DOHH2 (cell line): ENCODE measurements at regions not wholly inside any gene's neighbourhood (a gene's known extent, or its start where the extent isn't known, plus 50 kb on each side); places are given as distances from the start of the nearest gene placed in this dataset.

Experiments
- H3F3A ChIP-seq: fragments of 200-600 bp; sonication (generic), shearing (Covaris generic); 2 replicates; pipeline ENCODE4 v1.6.0; 2016; ENCODE audit warnings: antibody characterized with exemption, mild to moderate bottlenecking; ENCODE audit not compliant: control insufficient read depth, insufficient read depth
- H3K27ac ChIP-seq: fragments of 200-600 bp; sonication (generic); 2 replicates; pipeline ENCODE4 v1.5.1; 2014; ENCODE audit warnings: low read depth, mild to moderate bottlenecking, low read length, moderate library complexity
- H3K27me3 ChIP-seq: fragments of 200-600 bp; sonication (generic); 2 replicates; pipeline ENCODE4 v1.6.1; 2014; ENCODE audit warnings: mild to moderate bottlenecking, low read length, mixed read lengths; ENCODE audit not compliant: control insufficient read depth
- H3K36me3 ChIP-seq: fragments of 200-600 bp; sonication (generic); 2 replicates; pipeline ENCODE4 v1.6.1; 2014; ENCODE audit warnings: mild to moderate bottlenecking, low read length, moderate library complexity, mixed read lengths; ENCODE audit not compliant: control insufficient read depth
- H3K4me1 ChIP-seq: fragments of 200-600 bp; sonication (generic); 2 replicates; pipeline ENCODE4 v1.6.1; 2014; ENCODE audit warnings: mild to moderate bottlenecking, low read length, mixed read lengths; ENCODE audit not compliant: control insufficient read depth
- H3K4me2 ChIP-seq: fragments of 200-600 bp; sonication (generic); 2 replicates; pipeline ENCODE4 v1.6.0; 2014; ENCODE audit warnings: mild to moderate bottlenecking, low read length, moderate library complexity
- H3K4me3 ChIP-seq: fragments of 200-600 bp; sonication (generic); 2 replicates; pipeline ENCODE4 v1.5.1; 2014; ENCODE audit warnings: mild to moderate bottlenecking, low read length, mixed read lengths
- H3K79me2 ChIP-seq: fragments of 200-600 bp; sonication (generic); 2 replicates; pipeline ENCODE4 v1.6.1; 2014; ENCODE audit warnings: mild to moderate bottlenecking, low read length, mixed read lengths; ENCODE audit not compliant: control insufficient read depth
- H3K9me2 ChIP-seq: fragments of 200-600 bp; sonication (generic); replicated peaks from 2 replicates; pipeline ENCODE4 v1.6.1; 2014; ENCODE audit warnings: mild to moderate bottlenecking, low read length, mixed read lengths; ENCODE audit not compliant: control insufficient read depth
- H3K9me3 ChIP-seq: fragments of 200-600 bp; sonication (generic); 2 replicates; pipeline ENCODE4 v1.6.1; 2014; ENCODE audit warnings: antibody characterized with exemption, low read length, mixed read lengths; ENCODE audit not compliant: control insufficient read depth, insufficient read depth
- H4K20me1 ChIP-seq: fragments of 200-600 bp; sonication (generic); 2 replicates; pipeline ENCODE4 v1.6.0; 2014; ENCODE audit warnings: low read depth, mild to moderate bottlenecking, antibody characterized with exemption, low read length, moderate library complexity; ENCODE audit not compliant: control insufficient read depth, insufficient read depth
- CTCF ChIP-seq: fragments of 200-600 bp; sonication (generic); IDR thresholded peaks from one replicate; pipeline ENCODE4 v1.5.1; 2014; ENCODE audit warnings: antibody characterized with exemption, mild to moderate bottlenecking, low read depth, low read length; ENCODE audit not compliant: poor library complexity, severe bottlenecking
- EZH2phosphoT487 ChIP-seq: fragments of 200-600 bp; sonication (generic); IDR thresholded peaks from 2 replicates; pipeline ENCODE4 v1.6.1; 2017; ENCODE audit warnings: borderline replicate concordance, mild to moderate bottlenecking, antibody characterized with exemption, low read length, moderate library complexity, mixed read lengths

DNA sequence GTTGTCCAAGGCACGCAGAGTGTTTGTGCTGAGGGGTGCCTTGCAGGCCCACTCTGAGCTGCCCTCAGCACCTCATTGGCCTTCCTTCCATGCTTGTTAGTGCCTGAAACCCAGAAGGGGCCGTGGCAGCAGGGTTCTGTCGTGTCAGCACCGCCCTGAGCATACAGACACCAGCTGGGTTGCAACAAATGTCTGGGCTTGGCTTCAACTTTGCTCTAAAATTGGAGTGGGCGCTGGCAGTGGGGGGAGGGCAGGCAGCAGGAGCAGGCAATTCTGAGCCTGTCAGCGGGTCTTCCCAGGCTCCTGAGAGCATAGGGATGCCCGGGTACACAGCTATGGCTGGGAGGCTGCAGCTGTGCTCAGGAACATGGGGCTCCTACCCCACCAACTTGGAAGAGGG lies 464.3 kb downstream of the EPHA3 start:
- no peak overlapping the region for H3K4me3 ChIP-seq
- no peaks in the 10 kb centered on the region for H3F3A ChIP-seq
- H3K4me2 ChIP-seq: no peak overlapping the region
- no peak overlapping the region for H3K27ac ChIP-seq
- no peaks in the 10 kb centered on the region for H3K36me3 ChIP-seq
- no peaks in the 10 kb centered on the region for H3K27me3 ChIP-seq
- no peaks in the 10 kb centered on the region for H3K4me1 ChIP-seq
- H4K20me1 ChIP-seq: no peaks in the 10 kb centered on the region
- H3K79me2 ChIP-seq: no peaks in the 10 kb centered on the region
- no peaks in the 10 kb centered on the region for H3K9me2 ChIP-seq
- no peaks in the 10 kb centered on the region for H3K9me3 ChIP-seq
- TF ChIP-seq EZH2phosphoT487: no peak
- no peak for TF ChIP-seq CTCF

- TF ChIP-seq CTCF (no peak), EZH2phosphoT487 (no peak)
- no peaks in the 10 kb centered on the region for H3K9me3 ChIP-seq
These were observed 464.8 kb downstream of the EPHA3 start for GRCh38 chr3:89572261-89572660.

DNA sequence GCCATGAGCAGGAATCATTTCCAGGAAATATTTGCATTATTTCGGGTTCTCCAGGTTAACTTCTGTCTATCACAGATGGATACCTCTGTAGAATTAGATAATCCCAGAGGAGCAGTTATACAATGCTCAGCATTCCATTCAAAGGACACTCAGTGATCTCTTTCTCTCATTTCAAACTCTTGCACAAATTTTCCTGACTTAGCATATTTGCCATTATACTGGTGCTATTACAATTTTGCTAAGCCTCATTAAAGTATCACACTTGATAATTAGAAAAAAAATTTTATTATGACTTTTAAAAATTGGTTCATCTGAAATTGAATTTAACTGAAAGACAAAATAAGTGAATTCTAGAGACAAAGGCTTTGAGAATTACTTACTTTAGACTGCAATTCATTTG lies 469.0 kb downstream of the EPHA3 start:
- Histone ChIP-seq H3K36me3 (no peaks in the 10 kb centered on the region), H3K27me3 (no peaks in the 10 kb centered on the region), H3K79me2 (no peaks in the 10 kb centered on the region), H3K27ac (no peak overlapping the region), H3K4me1 (no peaks in the 10 kb centered on the region), H3F3A (no peaks in the 10 kb centered on the region), H3K9me3 (no peaks in the 10 kb centered on the region), H3K9me2 (no peaks in the 10 kb centered on the region), H3K4me3 (no peak overlapping the region), H3K4me2 (no peak overlapping the region), H4K20me1 (no peaks in the 10 kb centered on the region)
- TF ChIP-seq CTCF (no peak), EZH2phosphoT487 (no peak)

More at GRCh38 chr3:89572261-89572660, 464.8 kb downstream of the EPHA3 start:
- Histone ChIP-seq H3K36me3 (no peaks in the 10 kb centered on the region), H3K4me1 (no peaks in the 10 kb centered on the region), H3K79me2 (no peaks in the 10 kb centered on the region), H3K27me3 (no peaks in the 10 kb centered on the region), H3K9me2 (no peaks in the 10 kb centered on the region), H3K4me2 (no peak overlapping the region), H3K4me3 (no peak overlapping the region), H3F3A (no peaks in the 10 kb centered on the region), H4K20me1 (no peaks in the 10 kb centered on the region), H3K27ac (no peak overlapping the region)
